ENCODE measurements at regions not wholly inside any gene's neighbourhood (a gene's known extent, or its start where the extent isn't known, plus 50 kb on each side); places are given as distances from the start of the nearest gene placed in this dataset.
A peak's percentile ranks its signal among the peaks of the same experiment; 100 is the strongest.

GRCh38 chr6:121932076-121932991 is 467.1 kb upstream of the HSF2 start:
- no peak for TF ChIP-seq NFIC (IDR thresholded peaks at IDR 0.05)
- TF ChIP-seq EP300 (IDR thresholded peaks at IDR 0.05; ENCODE audit: borderline replicate concordance), result peak; percentile 36; the same call in 1 of the 2 replicates
- TF ChIP-seq MAX (IDR thresholded peaks at IDR 0.05), result peak; percentile 76
- no peak for TF ChIP-seq EGR1 (IDR thresholded peaks at IDR 0.05)
- TF ChIP-seq YY1 (IDR thresholded peaks at IDR 0.05; ENCODE audit: low read depth), result no peak
- no peak for TF ChIP-seq FOXM1 (IDR thresholded peaks at IDR 0.05; ENCODE audit: borderline replicate concordance, low read depth)
- TF ChIP-seq CREB1 (IDR thresholded peaks at IDR 0.05; ENCODE audit: low read depth), result no peak
- peak; percentile 53; the same call in 1 of the 2 replicates for TF ChIP-seq TEAD4 (IDR thresholded peaks at IDR 0.05)
- TF ChIP-seq USF1 (IDR thresholded peaks at IDR 0.05), result peak; percentile 84
- 0 out of 2 replicates have a peak, but pooled peaks have one; percentile 56 for TF ChIP-seq TCF12 (IDR thresholded peaks at IDR 0.05; ENCODE audit: low read depth)
- TF ChIP-seq ZBTB7A (IDR thresholded peaks at IDR 0.05; ENCODE audit: low read depth), result no peak
- no peak for TF ChIP-seq REST (IDR thresholded peaks at IDR 0.05; ENCODE audit: low read depth)
- no peak for TF ChIP-seq RAD21 (IDR thresholded peaks at IDR 0.05; ENCODE audit: low read depth)
- no peak for TF ChIP-seq CEBPB (IDR thresholded peaks at IDR 0.05)
- TF ChIP-seq TAF1 (IDR thresholded peaks at IDR 0.05; ENCODE audit: low read depth), result no peak

- no peak for TF ChIP-seq ZBTB7A (IDR thresholded peaks at IDR 0.05; ENCODE audit: low read depth)
- no peak for TF ChIP-seq FOXM1 (IDR thresholded peaks at IDR 0.05; ENCODE audit: borderline replicate concordance, low read depth)
- no peak for TF ChIP-seq EGR1 (IDR thresholded peaks at IDR 0.05)
- TF ChIP-seq TCF12 (IDR thresholded peaks at IDR 0.05; ENCODE audit: low read depth), result no peak
These were observed 465.0 kb upstream of the HSF2 start for GRCh38 chr6:121934451-121934850.

GRCh38 chr6:121940728-121941127 is 458.7 kb upstream of the HSF2 start:
- TF ChIP-seq CEBPB (IDR thresholded peaks at IDR 0.05) (peak; percentile 43; the same call in 1 of the 2 replicates), TCF12 (IDR thresholded peaks at IDR 0.05; ENCODE audit: low read depth) (no peak), REST (IDR thresholded peaks at IDR 0.05; ENCODE audit: low read depth) (no peak)

GRCh38 chr6:121944354-121944753 is 455.1 kb upstream of the HSF2 start:
- no peak for TF ChIP-seq EP300 (IDR thresholded peaks at IDR 0.05; ENCODE audit: borderline replicate concordance)
- no peak for TF ChIP-seq REST (IDR thresholded peaks at IDR 0.05; ENCODE audit: low read depth)
- TF ChIP-seq NFIC (IDR thresholded peaks at IDR 0.05), result no peak
- no peak for TF ChIP-seq ZBTB7A (IDR thresholded peaks at IDR 0.05; ENCODE audit: low read depth)
- TF ChIP-seq YY1 (IDR thresholded peaks at IDR 0.05; ENCODE audit: low read depth), result no peak
- TF ChIP-seq TCF12 (IDR thresholded peaks at IDR 0.05; ENCODE audit: low read depth), result no peak
- TF ChIP-seq EGR1 (IDR thresholded peaks at IDR 0.05), result no peak
- no peak for TF ChIP-seq TAF1 (IDR thresholded peaks at IDR 0.05; ENCODE audit: low read depth)
- no peak for TF ChIP-seq FOXM1 (IDR thresholded peaks at IDR 0.05; ENCODE audit: borderline replicate concordance, low read depth)
- TF ChIP-seq USF1 (IDR thresholded peaks at IDR 0.05), result no peak

- TF ChIP-seq EGR1 (IDR thresholded peaks at IDR 0.05), result no peak
- no peak for TF ChIP-seq NFIC (IDR thresholded peaks at IDR 0.05)
- no peak for TF ChIP-seq CREB1 (IDR thresholded peaks at IDR 0.05; ENCODE audit: low read depth)
- no peak for TF ChIP-seq EP300 (IDR thresholded peaks at IDR 0.05; ENCODE audit: borderline replicate concordance)
- TF ChIP-seq TEAD4 (IDR thresholded peaks at IDR 0.05), result no peak
- TF ChIP-seq TAF1 (IDR thresholded peaks at IDR 0.05; ENCODE audit: low read depth), result no peak
- no peak for TF ChIP-seq USF1 (IDR thresholded peaks at IDR 0.05)
These were observed 448.3 kb upstream of the HSF2 start for GRCh38 chr6:121951123-121951522.

Measured in Ishikawa (cell line).